GM18909 (cell line): ENCODE measurements at regions not wholly inside any gene's neighbourhood (a gene's known extent, or its start where the extent isn't known, plus 50 kb on each side); places are given as distances from the start of the nearest gene placed in this dataset.
A peak's percentile ranks its signal among the peaks of the same experiment; 100 is the strongest.

ENCODE experiments used
- ATAC-seq: cut with Tn5 transposase; IDR thresholded peaks from one replicate; pipeline ENCODE4 v1.9.1; 2021; ENCODE audit warnings: mild to moderate bottlenecking; ENCODE audit not compliant: unreplicated experiment, poor library complexity

DNA sequence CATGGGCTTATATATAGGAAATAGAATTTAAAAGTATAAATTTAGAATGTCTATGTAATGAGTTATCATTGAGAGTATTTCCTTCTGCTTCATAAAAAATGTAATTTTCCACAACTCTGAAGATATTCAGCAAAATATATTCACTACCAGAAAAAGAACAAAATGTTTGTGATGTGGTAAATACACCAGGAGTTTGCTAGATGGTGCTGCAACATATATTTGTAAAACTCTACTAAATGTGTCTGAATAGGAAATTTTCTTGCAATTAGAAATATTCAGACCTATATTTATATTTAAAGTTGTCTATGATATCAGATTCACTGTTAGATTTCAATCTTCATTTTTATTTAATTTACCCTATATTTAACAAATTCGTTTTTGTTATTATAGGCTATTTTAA lies 201.1 kb downstream of the PPP1R3A start:
- ATAC-seq: no peak

DNA sequence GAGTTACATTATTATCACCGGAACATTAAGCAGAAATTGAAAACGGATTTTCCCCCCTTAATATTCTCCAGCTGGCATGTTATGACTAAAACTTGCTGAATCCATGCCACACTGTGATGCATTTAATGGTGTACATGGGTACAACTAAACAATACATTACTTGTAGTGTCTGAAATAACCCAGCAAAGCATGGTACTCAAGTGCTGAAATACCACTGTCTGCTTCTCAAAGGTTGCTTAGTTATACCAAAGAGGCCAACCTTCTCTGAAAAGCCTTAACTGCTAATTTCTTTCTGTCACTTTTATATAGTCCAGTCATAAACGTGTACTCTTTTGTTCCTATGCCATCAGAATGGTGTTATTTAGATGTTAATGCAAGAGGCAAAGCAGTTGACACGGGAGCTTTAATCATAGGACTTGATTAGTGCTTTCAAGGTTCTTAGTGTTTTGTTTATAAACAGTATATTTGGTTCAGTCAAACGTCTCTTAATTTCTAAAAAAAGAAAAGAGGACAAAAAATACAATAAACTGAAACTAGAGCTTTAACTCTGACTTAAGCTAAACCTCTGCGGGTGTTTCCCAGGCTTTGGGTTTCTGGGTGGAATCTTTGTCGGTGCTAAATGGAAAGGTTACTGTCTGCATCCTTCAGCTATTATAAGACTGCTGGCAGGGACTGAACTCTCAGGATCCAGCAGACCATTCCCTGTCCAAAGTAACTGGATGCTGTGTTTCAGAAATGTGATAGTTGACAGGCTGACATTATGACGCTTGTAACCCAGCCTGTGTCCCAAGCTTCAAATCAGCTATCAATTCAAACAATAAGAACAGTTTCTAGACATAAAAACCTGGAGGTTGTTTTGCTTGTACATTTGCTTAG lies 202.6 kb downstream of the PPP1R3A start:
- no peak for ATAC-seq

DNA sequence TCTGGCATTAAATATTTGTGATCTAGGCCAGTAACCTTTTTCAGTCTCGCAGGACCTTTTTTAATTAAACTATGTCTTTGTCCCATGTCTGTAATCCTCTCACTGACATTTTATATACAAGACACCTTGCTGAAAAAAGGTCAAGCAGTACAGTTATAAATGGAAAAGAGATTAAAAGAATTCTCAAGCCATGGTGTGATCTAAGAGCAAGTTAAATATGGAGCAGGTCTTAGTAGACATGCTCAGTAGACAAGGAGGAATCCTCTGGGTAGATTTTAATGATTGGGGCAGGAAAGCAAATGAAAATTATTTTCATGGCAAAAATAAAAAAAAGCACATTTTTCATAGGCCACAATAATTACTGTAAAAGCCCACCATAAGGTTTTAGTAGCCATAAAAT lies 203.5 kb downstream of the PPP1R3A start:
- ATAC-seq: no peak

DNA sequence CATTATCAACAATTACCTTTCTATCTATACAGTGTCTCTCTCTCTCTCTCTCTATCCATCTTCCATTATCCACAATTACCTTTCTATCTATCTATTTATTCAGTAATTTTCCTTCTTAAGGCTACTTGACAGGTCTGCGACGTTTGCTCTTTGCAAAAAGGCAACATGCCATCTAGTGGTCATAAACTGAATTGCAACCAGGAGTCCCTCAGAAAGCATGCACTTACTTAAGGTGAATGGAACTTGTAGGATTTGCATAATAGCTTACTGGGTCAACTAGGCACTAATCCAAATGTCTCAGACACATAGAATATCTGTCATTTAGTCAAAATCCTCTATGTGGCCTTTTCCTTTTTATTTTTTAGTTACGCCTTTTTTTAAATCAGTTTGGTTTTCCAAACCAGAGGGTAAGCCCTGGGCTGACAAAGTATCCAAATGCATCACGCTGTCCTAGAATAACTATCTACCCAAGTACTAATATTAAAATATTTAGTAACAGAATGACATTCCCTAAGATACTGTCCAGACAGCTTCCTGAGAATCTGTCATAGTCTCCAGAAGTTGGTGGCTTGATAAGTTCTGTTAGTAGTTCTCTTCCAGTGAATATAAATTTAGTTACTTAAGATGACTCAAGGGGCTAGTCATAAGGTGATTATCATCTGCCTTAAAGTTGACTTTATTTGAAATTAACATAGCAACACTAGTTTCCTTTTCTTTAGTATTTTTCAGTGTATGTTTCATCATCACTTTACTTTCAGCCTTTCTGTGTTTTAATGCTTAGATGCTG lies 208.3 kb downstream of the PPP1R3A start:
- ATAC-seq: peak; percentile 99

DNA sequence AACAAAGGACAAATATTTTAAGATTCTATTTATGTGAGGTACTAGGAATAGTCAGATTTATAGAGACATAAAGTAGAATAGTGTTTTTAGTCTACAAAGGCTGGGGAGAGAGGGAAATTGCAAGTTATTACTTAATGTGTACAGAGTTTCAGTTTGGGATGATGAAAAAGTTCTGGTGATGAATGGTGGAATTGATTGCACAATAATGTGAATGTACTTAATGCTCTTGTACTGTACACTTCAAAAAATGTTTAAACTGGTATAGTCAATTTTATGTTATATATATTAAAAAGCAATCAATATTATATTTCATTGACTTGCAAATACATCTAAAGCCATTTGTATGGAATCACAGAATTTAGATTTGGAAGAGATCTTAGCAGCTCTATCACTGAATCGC lies 213.4 kb downstream of the PPP1R3A start:
- no peak for ATAC-seq

DNA sequence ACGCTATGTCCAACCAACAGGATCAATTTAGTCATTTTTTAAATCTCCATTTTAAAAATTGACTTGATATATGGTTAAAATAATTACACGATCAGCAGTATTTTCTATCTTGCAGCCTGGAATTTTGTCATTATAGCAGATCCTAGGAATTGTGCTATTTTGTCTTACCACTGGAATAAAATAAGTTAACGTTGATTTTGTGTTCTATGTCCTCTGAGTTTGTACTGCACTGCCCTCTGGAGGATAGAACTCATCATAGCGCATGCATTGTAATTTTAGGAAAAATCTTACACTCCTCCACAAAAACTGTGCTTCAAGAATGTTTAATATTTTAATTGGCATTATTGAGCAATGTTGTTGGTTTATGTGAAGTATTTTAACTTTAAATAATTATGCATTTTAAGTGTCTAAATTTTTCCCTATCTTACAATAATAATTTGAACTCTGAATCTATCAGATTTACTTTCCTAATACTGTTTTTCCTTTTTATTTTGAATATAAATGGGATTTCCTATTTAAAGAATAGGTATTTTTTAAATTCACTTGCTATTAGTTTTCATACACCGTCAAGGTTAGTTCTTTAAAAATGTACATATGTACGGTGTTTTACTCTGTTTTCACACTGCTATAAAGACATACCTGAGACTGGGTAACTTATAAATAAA lies 220.1 kb downstream of the PPP1R3A start:
- peak; percentile 71 for ATAC-seq

DNA sequence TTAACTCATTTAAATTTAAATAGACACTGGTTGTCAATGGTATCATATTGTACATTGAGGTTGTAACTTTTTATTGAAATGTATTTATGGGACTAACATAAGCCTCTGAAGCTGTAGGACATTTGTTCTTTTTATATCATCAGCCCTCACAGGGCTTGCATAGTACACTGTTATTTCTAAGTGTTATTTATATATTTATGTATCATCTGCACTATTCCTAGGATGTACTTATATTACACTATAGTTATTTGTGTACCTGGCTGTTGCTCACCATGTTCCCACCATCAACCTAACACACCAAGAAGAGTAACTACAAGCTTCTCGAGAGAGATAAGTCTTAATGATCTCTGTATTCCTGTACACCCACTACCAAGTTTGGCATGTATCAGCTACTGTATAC lies 224.7 kb downstream of the PPP1R3A start:
- no peak for ATAC-seq

DNA sequence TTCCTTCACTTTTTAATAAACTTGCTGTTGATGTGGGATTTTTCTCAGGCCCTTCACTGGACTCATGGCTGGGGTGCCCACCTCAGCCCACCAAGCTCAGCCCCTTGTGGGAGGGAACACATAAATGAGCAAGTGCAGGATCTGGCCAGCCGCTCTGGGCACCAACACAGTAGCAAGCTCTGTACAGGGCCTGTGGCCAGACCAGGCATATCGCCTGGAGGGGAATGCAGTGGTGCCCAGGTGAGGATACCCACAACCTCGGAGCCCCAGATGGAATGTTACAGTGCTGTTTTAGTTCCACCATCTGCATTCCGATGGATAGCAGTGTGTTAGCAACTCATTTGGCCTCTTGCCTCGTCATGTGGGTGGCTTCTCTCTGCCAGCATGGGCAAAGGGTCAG lies 234.6 kb downstream of the PPP1R3A start:
- ATAC-seq: no peak

DNA sequence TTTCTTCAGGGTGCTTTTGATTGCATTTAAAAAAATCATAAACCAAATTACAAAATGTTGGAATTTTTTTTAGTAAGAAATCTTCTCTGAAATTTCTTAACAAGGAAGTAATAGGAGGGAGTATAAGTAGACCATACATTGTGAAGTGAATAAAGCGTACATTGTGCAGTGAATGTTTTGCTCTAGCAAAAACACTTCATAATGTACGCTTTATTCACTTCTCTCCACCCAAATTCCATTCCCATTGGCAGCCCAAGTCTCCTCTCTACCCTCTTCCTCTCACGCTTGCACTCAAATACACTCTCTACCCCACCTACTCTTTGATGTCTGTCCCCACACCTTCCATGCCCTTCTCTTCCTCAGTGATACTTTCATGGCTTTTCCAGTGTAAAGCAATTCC lies 241.0 kb downstream of the PPP1R3A start:
- no peak for ATAC-seq

DNA sequence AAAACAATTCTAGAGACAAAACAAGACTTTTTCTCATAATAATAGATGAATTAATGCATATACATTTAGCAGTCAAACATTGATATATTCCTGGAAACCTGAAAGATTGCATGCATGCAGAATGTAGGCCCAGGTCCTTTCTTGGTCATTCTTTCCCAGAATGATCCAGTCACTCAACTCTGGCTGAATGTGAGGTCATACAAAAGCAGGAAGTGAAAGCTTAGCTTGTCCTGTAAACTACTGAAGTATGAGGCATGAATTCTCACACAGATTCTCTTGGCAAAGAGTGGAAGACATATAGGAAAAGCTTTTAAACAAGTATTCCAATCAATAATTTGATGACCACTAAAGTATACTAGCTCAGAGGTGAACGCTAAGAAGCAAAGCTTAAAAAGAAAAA lies 253.9 kb downstream of the PPP1R3A start:
- ATAC-seq: peak; percentile 56

DNA sequence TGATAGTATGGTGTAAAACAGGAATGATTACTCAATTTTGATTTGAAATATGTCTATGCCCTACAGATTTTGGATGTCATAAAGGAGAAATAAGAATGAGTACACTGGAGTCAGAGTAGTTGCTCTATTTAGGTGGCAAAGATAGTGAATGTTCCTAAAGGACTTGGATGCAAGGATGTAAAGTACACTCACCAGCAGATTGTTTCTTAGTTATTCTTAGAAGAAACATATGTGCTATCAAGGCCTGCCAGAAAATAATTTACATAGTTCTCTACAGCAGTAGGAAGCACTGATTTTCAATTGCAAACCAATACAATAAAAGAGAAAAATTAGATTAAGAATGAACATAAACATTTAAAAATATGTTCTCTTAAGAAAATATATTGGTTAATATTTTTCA lies 259.4 kb downstream of the PPP1R3A start:
- no peak for ATAC-seq

DNA sequence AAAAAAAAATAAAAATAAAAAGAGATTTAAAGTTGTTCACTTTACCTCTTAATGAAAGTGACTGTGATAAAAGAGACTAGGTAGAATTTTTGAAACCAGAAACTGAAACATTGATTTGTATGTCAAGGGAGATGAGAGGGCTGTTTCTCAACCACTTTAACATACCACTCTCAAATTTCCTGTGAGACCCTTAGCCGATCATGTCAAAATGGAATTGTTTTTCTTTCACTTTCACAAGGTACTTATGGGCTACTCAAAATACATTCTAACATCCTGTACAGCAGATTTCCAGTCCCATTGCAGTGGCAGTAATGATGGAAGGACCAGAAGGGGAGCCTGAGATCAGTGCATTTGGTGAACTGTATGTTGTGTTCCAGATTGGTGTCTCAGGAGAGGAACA lies 261.2 kb downstream of the PPP1R3A start:
- peak; percentile 95 for ATAC-seq

DNA sequence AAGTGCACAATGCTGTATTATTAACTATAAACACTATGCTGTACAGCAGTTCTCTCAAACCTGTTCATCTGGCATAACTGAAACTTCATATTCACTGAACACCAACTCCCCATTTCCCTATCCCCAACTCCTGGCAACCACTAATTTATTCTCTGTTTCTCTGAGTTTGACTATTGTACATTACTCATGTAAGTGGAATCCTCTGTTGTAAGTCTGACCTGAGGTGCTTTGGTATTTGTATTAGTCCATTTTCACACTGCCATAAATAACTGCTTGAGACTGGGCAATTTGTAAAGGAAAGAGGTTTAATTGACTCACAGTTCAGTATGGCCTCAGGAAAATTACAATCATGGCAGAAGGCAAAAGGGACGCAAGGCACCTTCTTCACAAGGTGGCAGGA lies 266.3 kb downstream of the PPP1R3A start:
- ATAC-seq: no peak

DNA sequence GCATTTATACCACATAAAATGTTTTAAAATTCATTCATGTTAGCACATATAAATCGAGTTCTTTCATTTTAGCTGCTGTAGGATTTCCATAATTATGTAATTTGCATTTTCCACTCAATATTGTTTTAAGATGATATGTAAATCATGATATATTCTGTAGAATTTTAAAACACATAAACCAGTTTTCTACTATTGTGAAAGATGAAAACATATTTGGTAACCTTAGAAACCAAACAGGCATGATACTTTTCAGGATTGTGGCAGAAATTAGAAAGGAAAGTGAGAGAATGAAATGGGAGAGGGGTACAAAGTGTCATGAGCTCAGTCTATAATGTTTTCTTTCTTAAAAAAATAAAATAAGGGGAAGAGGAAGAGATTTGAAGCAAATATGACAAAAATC lies 269.3 kb downstream of the PPP1R3A start:
- ATAC-seq: no peak

DNA sequence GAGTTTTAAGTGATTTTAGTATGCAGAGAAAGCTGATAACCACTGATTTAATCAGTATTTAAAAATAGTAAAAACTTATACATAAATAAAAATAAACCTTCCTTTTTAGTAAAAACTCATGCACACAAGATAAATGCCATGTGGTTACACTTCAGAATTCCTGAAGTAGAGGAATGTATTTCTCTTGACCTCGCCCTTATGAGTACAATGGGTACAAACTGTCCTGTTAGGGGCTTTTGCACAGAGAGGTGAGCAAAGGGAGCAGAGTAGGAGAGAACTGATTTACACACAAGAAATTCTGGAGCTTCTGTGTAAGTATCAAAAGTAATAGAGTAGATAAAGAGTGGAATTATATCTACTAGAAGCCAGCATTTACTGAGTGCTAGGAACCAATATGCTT lies 279.6 kb downstream of the PPP1R3A start:
- no peak for ATAC-seq

DNA sequence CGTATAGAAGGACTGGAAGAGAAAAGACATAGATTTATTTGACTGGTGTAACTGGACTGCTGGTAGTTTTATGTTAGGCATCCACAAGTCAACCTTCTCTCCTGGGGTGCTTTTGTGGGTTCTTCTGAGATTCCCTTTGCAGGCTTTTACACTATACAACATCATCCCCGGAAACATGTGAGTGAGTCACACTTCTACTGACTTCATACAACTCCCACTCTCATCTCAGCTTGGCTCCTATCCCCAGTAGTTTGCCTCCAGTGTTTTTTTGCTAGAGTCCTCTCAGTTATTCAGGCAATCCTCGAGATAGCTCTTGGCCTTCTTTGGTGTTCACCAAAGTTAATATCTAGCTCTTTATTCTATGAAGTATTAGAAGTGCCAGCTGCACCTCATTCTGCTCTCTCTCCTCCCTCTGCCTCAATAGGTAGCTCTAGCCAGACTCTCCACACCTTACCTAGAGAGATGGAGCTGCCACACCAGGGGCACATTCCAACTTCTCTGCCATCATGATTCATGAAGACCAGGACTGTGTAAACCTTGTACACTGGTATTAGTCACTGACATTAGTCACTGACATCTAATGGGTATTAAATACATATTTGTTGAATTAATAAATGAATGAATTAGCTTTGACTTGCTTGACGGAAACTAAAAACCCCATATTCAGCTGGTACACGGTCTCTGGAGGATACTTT lies 281.9 kb downstream of the PPP1R3A start:
- ATAC-seq: no peak

DNA sequence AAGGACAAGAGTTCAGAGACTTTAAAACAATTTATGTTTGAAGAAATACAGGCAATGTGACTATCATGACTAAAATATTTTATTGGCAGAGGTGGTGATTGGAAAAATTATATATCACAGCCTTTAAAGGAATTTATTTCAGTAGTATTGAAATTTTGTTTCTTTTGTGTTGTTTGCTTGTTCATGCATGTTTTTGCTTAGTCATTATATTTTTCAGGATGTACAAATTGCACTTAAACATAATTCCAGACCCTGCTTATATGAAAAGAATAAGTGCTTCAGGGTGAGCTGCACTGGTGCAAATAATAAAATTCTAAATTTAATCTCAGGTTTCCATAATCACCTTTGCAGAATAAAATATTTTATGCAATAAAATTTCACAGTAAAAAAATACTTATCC lies 283.3 kb downstream of the PPP1R3A start:
- ATAC-seq: no peak

DNA sequence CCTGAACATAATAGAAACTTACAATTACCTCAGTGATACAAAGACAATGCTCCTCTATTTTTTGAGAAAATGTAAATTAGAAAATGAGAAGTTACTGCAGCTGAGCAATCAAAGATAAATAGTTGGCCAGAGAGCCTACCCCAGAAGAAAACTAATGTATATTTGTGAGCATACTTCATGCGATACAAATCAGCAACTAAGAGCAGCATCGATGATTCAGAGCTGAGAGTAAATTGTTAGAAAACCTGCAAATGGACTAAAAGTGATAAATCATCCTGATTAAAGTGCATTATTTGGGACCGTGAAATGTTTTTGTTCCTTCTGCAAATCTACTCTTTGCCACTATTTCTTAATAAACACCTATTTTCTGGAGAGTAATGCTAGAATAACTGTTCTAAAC lies 285.7 kb downstream of the PPP1R3A start:
- ATAC-seq: no peak

DNA sequence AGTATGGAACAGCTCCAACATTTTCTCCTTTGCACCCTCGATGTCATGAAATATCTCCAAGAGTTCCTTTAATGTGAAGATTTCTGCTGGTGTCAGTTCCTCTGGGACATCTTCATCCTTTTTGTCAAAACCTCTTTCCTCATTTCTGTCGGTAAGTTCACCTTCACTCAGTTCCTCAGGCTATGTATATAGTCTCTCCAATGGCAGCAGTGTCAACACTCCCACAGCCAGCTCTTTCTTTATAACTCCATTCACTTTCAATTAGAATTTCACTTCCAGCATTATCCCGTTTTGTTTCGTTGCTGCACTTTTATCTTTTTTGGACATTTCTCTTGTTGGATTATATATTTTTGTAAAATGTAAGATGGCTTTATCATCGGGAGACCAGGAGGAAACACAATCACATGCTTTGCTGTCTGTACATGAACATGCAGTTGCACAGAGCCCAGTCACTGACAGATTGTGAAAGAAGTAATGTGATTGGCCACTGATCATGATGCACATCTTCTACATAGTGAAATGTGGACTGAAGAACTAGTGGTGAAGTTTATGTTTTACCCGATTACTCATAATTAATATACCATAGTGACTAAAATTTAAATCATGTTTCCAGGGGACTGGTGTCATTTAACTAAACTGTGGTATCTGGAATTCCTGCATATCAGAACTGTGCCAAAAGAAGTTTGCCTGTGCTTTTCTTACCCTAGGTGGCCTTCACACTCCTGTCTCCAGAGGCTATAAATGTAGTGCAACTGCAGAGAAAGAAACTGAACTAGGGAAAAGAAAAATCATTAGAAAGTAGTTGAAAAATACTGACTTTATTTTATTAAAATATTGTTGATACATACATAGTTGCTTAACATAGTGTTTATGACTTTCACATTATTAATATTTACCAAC lies 289.6 kb downstream of the PPP1R3A start:
- ATAC-seq: no peak
